ENCODE measurements at regions not wholly inside any gene's neighbourhood (a gene's known extent, or its start where the extent isn't known, plus 50 kb on each side); places are given as distances from the start of the nearest gene placed in this dataset.
A peak's percentile ranks its signal among the peaks of the same experiment; 100 is the strongest.

- no peak for DNase-seq (ENCODE audit: low read depth)
Observed at GRCh38 chr1:55716151-55716550, 501.0 kb upstream of the USP24 start.

- no peak for DNase-seq (ENCODE audit: low read depth)
Observed at GRCh38 chr1:55714230-55714629, 499.1 kb upstream of the USP24 start.

- DNase-seq (ENCODE audit: low read depth): no peak
Observed at GRCh38 chr1:55713516-55713915, 498.4 kb upstream of the USP24 start.

GRCh38 chr1:55712148-55712547 lies 497.0 kb upstream of the USP24 start:
- DNase-seq (ENCODE audit: low read depth): no peak

GRCh38 chr1:55708781-55709180 lies 493.6 kb upstream of the USP24 start:
- DNase-seq (ENCODE audit: low read depth): no peak

- DNase-seq (ENCODE audit: low read depth): no peak
Observed at GRCh38 chr1:55707846-55708245, 492.7 kb upstream of the USP24 start.

- DNase-seq (ENCODE audit: low read depth): no peak
Observed at GRCh38 chr1:55707196-55707595, 492.0 kb upstream of the USP24 start.

GRCh38 chr1:55706397-55706796 lies 491.2 kb upstream of the USP24 start:
- no peak for DNase-seq (ENCODE audit: low read depth)

GRCh38 chr1:55703726-55704363 lies 488.7 kb upstream of the USP24 start:
- no peak for DNase-seq (ENCODE audit: low read depth)

- peak; percentile 56 for DNase-seq (ENCODE audit: low read depth)
Observed at GRCh38 chr1:55702064-55702463, 486.9 kb upstream of the USP24 start.

GRCh38 chr1:55700359-55701130 lies 485.4 kb upstream of the USP24 start:
- DNase-seq (ENCODE audit: low read depth): peak; percentile 50

- DNase-seq (ENCODE audit: low read depth): no peak
Observed at GRCh38 chr1:55699228-55699627, 484.1 kb upstream of the USP24 start.

GRCh38 chr1:55697997-55698535 lies 482.9 kb upstream of the USP24 start:
- DNase-seq (ENCODE audit: low read depth): no peak

GRCh38 chr1:55696891-55697290 lies 481.7 kb upstream of the USP24 start:
- no peak for DNase-seq (ENCODE audit: low read depth)

- DNase-seq (ENCODE audit: low read depth): peak; percentile 96
Observed at GRCh38 chr1:55696181-55696754, 481.1 kb upstream of the USP24 start.

GRCh38 chr1:55695552-55695951 lies 480.4 kb upstream of the USP24 start:
- no peak for DNase-seq (ENCODE audit: low read depth)

- peak; percentile 62 for DNase-seq (ENCODE audit: low read depth)
Observed at GRCh38 chr1:55695151-55695550, 480.0 kb upstream of the USP24 start.

- DNase-seq (ENCODE audit: low read depth): no peak
Observed at GRCh38 chr1:55694310-55694801, 479.2 kb upstream of the USP24 start.

GRCh38 chr1:55692726-55693125 lies 477.6 kb upstream of the USP24 start:
- no peak for DNase-seq (ENCODE audit: low read depth)

- no peak for DNase-seq (ENCODE audit: low read depth)
Observed at GRCh38 chr1:55690366-55690765, 475.2 kb upstream of the USP24 start.

GRCh38 chr1:55689800-55690199 lies 474.6 kb upstream of the USP24 start:
- DNase-seq (ENCODE audit: low read depth): no peak

GRCh38 chr1:55685560-55685959 lies 470.4 kb upstream of the USP24 start:
- DNase-seq (ENCODE audit: low read depth): no peak

- DNase-seq (ENCODE audit: low read depth): no peak
Observed at GRCh38 chr1:55684131-55684650, 469.0 kb upstream of the USP24 start.

All from ELR (cell line).